HCT116 (cell line): ENCODE measurements at regions not wholly inside any gene's neighbourhood (a gene's known extent, or its start where the extent isn't known, plus 50 kb on each side); places are given as distances from the start of the nearest gene placed in this dataset.

Source experiments
- ATAC-seq: fragments of 200-7000 bp; cut with Tn5 transposase; 2 replicates; pipeline ENCODE4 v1.9.1; 2020; ENCODE audit warnings: mild to moderate bottlenecking, moderate library complexity
- BruUV-seq: library from RNA; stranded (reverse); fragments of 400-500 nt; replicated peaks from 2 replicates; lab custom pipeline; 2021; lab: Mats Ljungman, UMichigan
- CTCF ChIA-PET: fragments of 300-600 bp; sonication (Branson Sonifier 250); formaldehyde crosslinking; loops from one replicate; lab custom pipeline; 2021; ENCODE audit warnings: antibody characterized with exemption; lab: Charles Lee
- POLR2A ChIA-PET: fragments of 300-600, 350-600 bp; sonication (Branson Sonifier 250); formaldehyde crosslinking; loops from one replicate; lab custom pipeline; 2021; ENCODE audit warnings: antibody characterized with exemption; lab: Charles Lee
- RAD21 ChIA-PET, 2 experiments: fragments of 300-600 bp; sonication (Branson Sonifier 250); formaldehyde crosslinking; loops; one replicate each; lab custom pipeline; 2023; ENCODE audit warnings: low total read pairs in 2 of 2; ENCODE audit not compliant: uncharacterized antibody in 2 of 2, unreplicated experiment in 2 of 2, low non-redundant PET in 1 of 2; lab: Charles Lee
- DNase-seq: peaks from one replicate; pipeline ENCODE4 v3.0.0-alpha.2; 2010; ENCODE audit warnings: low read depth, low spot score
- H2AFZ ChIP-seq: fragments of 200-600 bp; shearing (Covaris generic), sonication (generic); 2 replicates; pipeline ENCODE4 v1.6.1; 2017; ENCODE audit warnings: low read depth, mixed run types, mixed read lengths, antibody characterized with exemption, low read length; ENCODE audit not compliant: poor library complexity, severe bottlenecking
- H3K27ac ChIP-seq: 2 replicates; pipeline ENCODE4 v1.5.1; 2012; ENCODE audit warnings: low read depth, low read length
- H3K27me3 ChIP-seq: fragments of 200-600 bp; sonication (generic); 2 replicates; pipeline ENCODE4 v1.6.1; 2016; ENCODE audit warnings: mixed run types, low read length, mixed read lengths; ENCODE audit not compliant: insufficient read depth
- H3K36me3 ChIP-seq, 2 experiments: fragments of 200-500 bp in 1 of 2; fragments of 200-600 bp in 1 of 2; sonication (Bioruptor generic) in 1 of 2; sonication (generic) in 1 of 2; 2 replicates each; pipeline versions ENCODE4 v1.5.1 to v1.6.1; 2014 to 2016; ENCODE audit warnings: low read length in 2 of 2, inconsistent platforms in 1 of 2, mixed read lengths in 1 of 2, mixed run types in 1 of 2; ENCODE audit not compliant: insufficient read depth in 2 of 2, control insufficient read depth in 1 of 2
- H3K4me1 ChIP-seq, 2 experiments: fragments of 200-600 bp in 1 of 2; sonication (generic) in 1 of 2; 2 replicates each; pipeline versions ENCODE4 v1.5.1 to v1.6.1; 2012 to 2017; ENCODE audit warnings: low read length in 2 of 2, inconsistent platforms in 1 of 2, mild to moderate bottlenecking in 1 of 2, mixed read lengths in 1 of 2, mixed run types in 1 of 2, moderate library complexity in 1 of 2; ENCODE audit not compliant: insufficient read depth in 2 of 2, control insufficient read depth in 1 of 2
- H3K4me2 ChIP-seq: fragments of 200-600 bp; sonication (generic); 2 replicates; pipeline ENCODE4 v1.6.1; 2017; ENCODE audit warnings: mixed run types, low read length, mixed read lengths
- H3K4me3 ChIP-seq, 2 experiments: fragments of 200-600 bp in 1 of 2; sonication (generic) in 1 of 2; replicated peaks in 1 of 2; 2 replicates each; pipeline ENCODE4 v1.5.1; 2011 to 2016; ENCODE audit warnings: low read length in 2 of 2, control low read depth in 1 of 2, low read depth in 1 of 2, mild to moderate bottlenecking in 1 of 2, mixed read lengths in 1 of 2, mixed run types in 1 of 2
- H3K79me2 ChIP-seq: fragments of 200-600 bp; sonication (generic); 2 replicates; pipeline ENCODE4 v1.6.1; 2017; ENCODE audit warnings: mild to moderate bottlenecking, mixed run types, low read length, moderate library complexity, mixed read lengths; ENCODE audit not compliant: insufficient read depth
- H3K9ac ChIP-seq: fragments of 200-600 bp; sonication (generic); 2 replicates; pipeline ENCODE4 v1.6.1; 2016; ENCODE audit warnings: low read length, mixed read lengths
- H3K9me2 ChIP-seq: fragments of 200-600 bp; sonication (generic), shearing (Covaris generic); 2 replicates; pipeline ENCODE4 v1.6.1; 2017; ENCODE audit warnings: mixed run types, mild to moderate bottlenecking, moderate library complexity; ENCODE audit not compliant: insufficient read depth
- H3K9me3 ChIP-seq, 2 experiments: fragments of 200-500 bp in 1 of 2; fragments of 200-600 bp in 1 of 2; sonication (Bioruptor generic) in 1 of 2; sonication (generic) in 1 of 2; 2 replicates each; pipeline ENCODE4 v1.6.1; 2014 to 2017; ENCODE audit warnings: low read length in 2 of 2, mixed read lengths in 2 of 2, inconsistent platforms in 1 of 2, low read depth in 1 of 2, mild to moderate bottlenecking in 1 of 2, mixed run types in 1 of 2, moderate library complexity in 1 of 2; ENCODE audit not compliant: control insufficient read depth in 1 of 2, insufficient read depth in 1 of 2
- H4K20me1 ChIP-seq: fragments of 200-600 bp; sonication (generic), shearing (Covaris generic); 2 replicates; pipeline ENCODE4 v1.6.1; 2017; ENCODE audit warnings: mixed run types, mild to moderate bottlenecking, moderate library complexity; ENCODE audit not compliant: insufficient read depth
- ATF3 ChIP-seq: IDR thresholded peaks from 2 replicates; pipeline ENCODE4 v1.6.1; 2012
- CTCF ChIP-seq, 3 experiments: fragments of 200-600 bp in 1 of 3; sonication (generic) in 1 of 3; IDR thresholded peaks in 2 of 3; conservative IDR thresholded peaks in 1 of 3; 2 replicates each; pipeline ENCODE4 v1.5.1; 2012 to 2017; ENCODE audit warnings: low read depth in 2 of 3, low read length in 2 of 3, antibody characterized with exemption in 1 of 3, borderline replicate concordance in 1 of 3, control low read depth in 1 of 3, mild to moderate bottlenecking in 1 of 3, mixed read lengths in 1 of 3, mixed run types in 1 of 3, moderate library complexity in 1 of 3; ENCODE audit not compliant: insufficient read depth in 1 of 3
- RAD21 ChIP-seq: IDR thresholded peaks from 2 replicates; pipeline ENCODE4 v1.6.1; 2012; ENCODE audit warnings: low read depth, mild to moderate bottlenecking
- SP1 ChIP-seq: IDR thresholded peaks from 2 replicates; pipeline ENCODE4 v1.6.1; 2012; ENCODE audit warnings: low read depth
- ZBTB33 ChIP-seq: IDR thresholded peaks from 2 replicates; pipeline ENCODE4 v1.6.1; 2011; ENCODE audit warnings: mild to moderate bottlenecking, low read length, moderate library complexity; ENCODE audit not compliant: insufficient replicate concordance; ENCODE audit errors: extremely low read depth
- ZFX ChIP-seq: fragments of 450-650 bp; IDR thresholded peaks from 2 replicates; pipeline ENCODE4 v1.6.1; 2017
- ZNF274 ChIP-seq: fragments of 200-500 bp; sonication (Bioruptor generic); IDR thresholded peaks from 2 replicates; pipeline ENCODE4 v1.6.1; 2014; ENCODE audit warnings: mild to moderate bottlenecking, low read depth, low read length, inconsistent platforms
- intact Hi-C: fragments of 100-400 bp; cut with micrococcal nuclease; formaldehyde crosslinking; loops from 2 replicates; pipeline ENCODE4 v1.10.0; 2022

GRCh38 chrX:69060631-69061408 lies 104.4 kb downstream of the PJA1 start:
- no peaks in the 10 kb centered on the region for H4K20me1 ChIP-seq
- CTCF ChIA-PET, result interaction anchor here (1.9 to 3.1 kb wide), 2 partner anchors 233 to 238 kb away, joined by 9 to 33 read pairs; partner anchors contain the start of gene EFNB1
- no TSS peak for BruUV-seq
- POLR2A ChIA-PET, result interaction anchor here (1.5 to 2.8 kb wide), 2 partner anchors 232 to 233 kb away, joined by 4 to 14 read pairs; partner anchors contain the start of gene EFNB1
- RAD21 ChIA-PET, result interaction anchor here (0.7 to 1.5 kb wide), 3 partner anchors 98 to 233 kb away, joined by 3 to 29 read pairs (median 5); partner anchors contain the start of gene EFNB1 (in 1 of the 2)
- intact Hi-C loops, result loop anchor here (1.0 kb wide), 1 partner anchor 233 kb away; no protein-coding TSS in a partner anchor
- H3K9me3 ChIP-seq, result no peaks in the 10 kb centered on the region
- no peak overlapping the region for H3K4me2 ChIP-seq
- ATAC-seq (peak; percentile 82), DNase-seq (peak; percentile 3)
- H3K4me1 ChIP-seq, result no peaks in the 10 kb centered on the region
- no peaks in the 10 kb centered on the region for H3K36me3 ChIP-seq
- no peak overlapping the region for H3K9ac ChIP-seq
- peak; percentile 11 to 38 (median 29); a peak in 3 of 6 replicates for TF ChIP-seq CTCF (IDR thresholded peaks at IDR 0.05 in 2 of 3, conservative IDR thresholded peaks at IDR 0.05 in 1 of 3; ENCODE audit: borderline replicate concordance in 1 of 3, insufficient read depth in 1 of 3, low read depth in 2 of 3, low read length in 2 of 3)
- TF ChIP-seq ZNF274, result no peak
- TF ChIP-seq RAD21, result peak; percentile 72
- no peak for TF ChIP-seq ZBTB33
- no peak for TF ChIP-seq SP1
- TF ChIP-seq ZFX, result 0 out of 2 replicates have a peak, but pooled peaks have one; percentile 15
- no peak for TF ChIP-seq ATF3
- no peak overlapping the region for H3K27ac ChIP-seq
- no peaks in the 10 kb centered on the region for H3K27me3 ChIP-seq
- H3K4me3 ChIP-seq, result no peak overlapping the region
- no peaks in the 10 kb centered on the region for H3K9me2 ChIP-seq
- no peak overlapping the region for H2AFZ ChIP-seq
- no peaks in the 10 kb centered on the region for H3K79me2 ChIP-seq
